SW480 (cell line): ENCODE measurements at regions not wholly inside any gene's neighbourhood (a gene's known extent, or its start where the extent isn't known, plus 50 kb on each side); places are given as distances from the start of the nearest gene placed in this dataset.

ENCODE experiments used
- DNase-seq: peaks from one replicate; pipeline ENCODE4 v3.0.0-alpha.2; 2016; ENCODE audit warnings: low spot score

GRCh38 chr1:185574139-185574875 is 159.9 kb upstream of the HMCN1 start:
- no peak for DNase-seq

- DNase-seq, result no peak
Observed at GRCh38 chr1:185573677-185574076, 160.5 kb upstream of the HMCN1 start.

GRCh38 chr1:185573162-185573561 is 161.0 kb upstream of the HMCN1 start:
- no peak for DNase-seq

GRCh38 chr1:185570962-185571361 is 163.2 kb upstream of the HMCN1 start:
- DNase-seq, result no peak

- DNase-seq, result no peak
Observed at GRCh38 chr1:185568155-185569123, 165.8 kb upstream of the HMCN1 start.

GRCh38 chr1:185567440-185567839 is 166.8 kb upstream of the HMCN1 start:
- no peak for DNase-seq

GRCh38 chr1:185566995-185567394 is 167.2 kb upstream of the HMCN1 start:
- DNase-seq, result peak; percentile 87

- DNase-seq, result peak; percentile 56
Observed at GRCh38 chr1:185565302-185565701, 168.9 kb upstream of the HMCN1 start.

GRCh38 chr1:185564816-185565215 is 169.4 kb upstream of the HMCN1 start:
- no peak for DNase-seq

- no peak for DNase-seq
Observed at GRCh38 chr1:185562461-185563359, 171.5 kb upstream of the HMCN1 start.

- no peak for DNase-seq
Observed at GRCh38 chr1:185561629-185562028, 172.6 kb upstream of the HMCN1 start.

- DNase-seq, result no peak
Observed at GRCh38 chr1:185560760-185561159, 173.4 kb upstream of the HMCN1 start.

GRCh38 chr1:185559684-185560331 is 174.4 kb upstream of the HMCN1 start:
- DNase-seq, result peak; percentile 59

GRCh38 chr1:185559151-185559550 is 175.0 kb upstream of the HMCN1 start:
- DNase-seq, result no peak

GRCh38 chr1:185556561-185556960 is 177.6 kb upstream of the HMCN1 start:
- no peak for DNase-seq

GRCh38 chr1:185555743-185556142 is 178.4 kb upstream of the HMCN1 start:
- no peak for DNase-seq

- no peak for DNase-seq
Observed at GRCh38 chr1:185551008-185551407, 183.2 kb upstream of the HMCN1 start.

- DNase-seq, result no peak
Observed at GRCh38 chr1:185549906-185550305, 184.3 kb upstream of the HMCN1 start.

- no peak for DNase-seq
Observed at GRCh38 chr1:185546029-185546428, 188.2 kb upstream of the HMCN1 start.

GRCh38 chr1:185541871-185542301 is 192.3 kb upstream of the HMCN1 start:
- no peak for DNase-seq

GRCh38 chr1:185540295-185540694 is 193.9 kb upstream of the HMCN1 start:
- DNase-seq, result no peak
